Body of pancreas (tissue), 4 donors: ENCODE measurements at regions not wholly inside any gene's neighbourhood (a gene's known extent, or its start where the extent isn't known, plus 50 kb on each side); places are given as distances from the start of the nearest gene placed in this dataset.

Experiments
- ATAC-seq: fragments of 150-250 bp; one replicate; pipeline ENCODE4 v1.9.1; 2016
- DNase-seq, 4 donors: peaks; one replicate each; pipeline ENCODE4 v3.0.0-alpha.2; 2019
- H3K27ac ChIP-seq, 4 donors: fragments of 200-600 bp; sonication (generic); 1 replicate in 3 of 4; 2 replicates in 1 of 4; pipeline versions ENCODE4 v1.5.1 to v1.6.1; 2016 to 2019; ENCODE audit warnings: mild to moderate bottlenecking in 1 of 4, mixed read lengths in 1 of 4, moderate library complexity in 1 of 4
- H3K27me3 ChIP-seq, 2 donors: fragments of 200-600 bp; sonication (generic); one replicate each; pipeline ENCODE4 v1.6.0; 2016; ENCODE audit warnings: mild to moderate bottlenecking in 1 of 2
- H3K36me3 ChIP-seq, 2 donors: fragments of 200-600 bp; sonication (generic); replicated peaks in 1 of 2; 2 replicates each; pipeline ENCODE4 v1.5.1; 2016; ENCODE audit warnings: low read depth in 2 of 2; ENCODE audit not compliant: insufficient read depth in 1 of 2
- H3K4me1 ChIP-seq: fragments of 200-600 bp; sonication (generic); one replicate; pipeline ENCODE4 v1.6.0; 2016
- H3K4me3 ChIP-seq, 2 donors: fragments of 200-600 bp; sonication (generic); 1 replicate in 1 of 2; 2 replicates in 1 of 2; pipeline ENCODE4 v1.5.1; 2016 to 2019
- H3K9me3 ChIP-seq, 3 donors: fragments of 200-600 bp; sonication (generic); 1 replicate in 2 of 3; 2 replicates in 1 of 3; pipeline ENCODE4 v1.5.1; 2016
- POLR2A ChIP-seq, 3 donors: fragments of 450-650 bp; IDR thresholded peaks; one replicate each; pipeline ENCODE4 v1.6.1; 2016; ENCODE audit warnings: antibody characterized with exemption in 3 of 3, mild to moderate bottlenecking in 2 of 3
- WGBS, 2 donors: methylation state at CpG; one replicate each; pipeline ENCODE4 v1.1.5; 2017; 5-methylcytosine and 5-hydroxymethylcytosine counted together
- intact Hi-C: fragments of 100-400 bp; cut with DNase I; formaldehyde crosslinking; loops from one replicate; pipeline ENCODE4 v1.15.1; 2023
- TF ChIP-seq, protein P1 (sequence below), 7 experiments: fragments of 450-650 bp in 4 of 7; fragments of 200-600 bp in 3 of 7; sonication (generic) in 3 of 7; IDR thresholded peaks; one replicate each; pipeline ENCODE4 v1.5.1; 2016 to 2019; ENCODE audit warnings: antibody characterized with exemption in 7 of 7

DNA sequence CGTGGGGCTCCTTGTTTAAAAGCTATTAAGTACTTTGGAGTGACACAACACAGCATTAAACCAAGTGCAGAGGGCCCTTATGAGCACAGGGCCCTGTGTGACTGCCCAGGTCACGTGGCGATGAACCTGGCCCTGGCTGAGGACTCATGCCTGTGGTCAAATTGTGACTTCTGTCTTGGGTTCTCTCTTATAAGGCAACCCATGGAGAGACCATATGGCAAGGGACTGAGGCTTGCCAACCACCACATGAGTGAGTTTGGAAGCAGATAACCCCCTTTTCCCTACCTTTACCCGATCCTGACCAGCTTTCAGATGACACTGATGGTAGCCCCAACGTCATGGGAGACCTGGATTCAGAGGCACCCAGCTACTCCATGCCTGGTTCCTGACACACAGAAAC is 140.5 kb downstream of the ZBTB18 start:
- intact Hi-C loops, result no loop called here

DNA sequence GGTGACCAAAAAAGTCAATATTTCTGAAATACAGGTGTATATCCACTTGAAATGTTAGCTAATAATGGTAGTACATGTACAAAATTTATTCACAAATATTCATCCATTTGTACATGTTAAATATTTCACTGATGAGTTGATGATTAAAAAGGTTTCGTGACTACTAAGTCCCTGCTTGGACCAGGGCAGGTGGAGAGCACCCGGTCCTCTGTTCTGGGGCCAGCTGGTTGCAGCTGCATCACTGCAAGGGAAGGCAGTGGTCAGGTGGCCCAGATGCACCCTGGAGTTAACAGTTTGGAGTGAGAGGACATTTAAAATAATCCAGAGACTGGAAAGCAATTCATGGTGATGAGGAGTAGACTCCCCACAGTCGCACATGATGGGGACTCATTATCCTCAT is 141.2 kb downstream of the ZBTB18 start:
- DNase-seq, result no peak
- intact Hi-C loops, result no loop called here

More for the DNA sequence above, 140.5 kb downstream of the ZBTB18 start:
- TF ChIP-seq, protein P1, sequence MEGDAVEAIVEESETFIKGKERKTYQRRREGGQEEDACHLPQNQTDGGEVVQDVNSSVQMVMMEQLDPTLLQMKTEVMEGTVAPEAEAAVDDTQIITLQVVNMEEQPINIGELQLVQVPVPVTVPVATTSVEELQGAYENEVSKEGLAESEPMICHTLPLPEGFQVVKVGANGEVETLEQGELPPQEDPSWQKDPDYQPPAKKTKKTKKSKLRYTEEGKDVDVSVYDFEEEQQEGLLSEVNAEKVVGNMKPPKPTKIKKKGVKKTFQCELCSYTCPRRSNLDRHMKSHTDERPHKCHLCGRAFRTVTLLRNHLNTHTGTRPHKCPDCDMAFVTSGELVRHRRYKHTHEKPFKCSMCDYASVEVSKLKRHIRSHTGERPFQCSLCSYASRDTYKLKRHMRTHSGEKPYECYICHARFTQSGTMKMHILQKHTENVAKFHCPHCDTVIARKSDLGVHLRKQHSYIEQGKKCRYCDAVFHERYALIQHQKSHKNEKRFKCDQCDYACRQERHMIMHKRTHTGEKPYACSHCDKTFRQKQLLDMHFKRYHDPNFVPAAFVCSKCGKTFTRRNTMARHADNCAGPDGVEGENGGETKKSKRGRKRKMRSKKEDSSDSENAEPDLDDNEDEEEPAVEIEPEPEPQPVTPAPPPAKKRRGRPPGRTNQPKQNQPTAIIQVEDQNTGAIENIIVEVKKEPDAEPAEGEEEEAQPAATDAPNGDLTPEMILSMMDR (IDR thresholded peaks at IDR 0.05), result no peak
- TF ChIP-seq POLR2A (IDR thresholded peaks at IDR 0.05), result no peak
- H3K9me3 ChIP-seq, result no peaks in the 10 kb centered on the region
- no peaks in the 10 kb centered on the region for H3K27me3 ChIP-seq
- DNase-seq (no peak), ATAC-seq (no peak)
- H3K27ac ChIP-seq, result no peak overlapping the region
- no peak overlapping the region for H3K4me3 ChIP-seq
- WGBS, 2 donors, result 76 to 82% methylated on average over 5 of the region's 5 CpGs
- H3K36me3 ChIP-seq, result no peaks in the 10 kb centered on the region
- H3K4me1 ChIP-seq, result no peaks in the 10 kb centered on the region

DNA sequence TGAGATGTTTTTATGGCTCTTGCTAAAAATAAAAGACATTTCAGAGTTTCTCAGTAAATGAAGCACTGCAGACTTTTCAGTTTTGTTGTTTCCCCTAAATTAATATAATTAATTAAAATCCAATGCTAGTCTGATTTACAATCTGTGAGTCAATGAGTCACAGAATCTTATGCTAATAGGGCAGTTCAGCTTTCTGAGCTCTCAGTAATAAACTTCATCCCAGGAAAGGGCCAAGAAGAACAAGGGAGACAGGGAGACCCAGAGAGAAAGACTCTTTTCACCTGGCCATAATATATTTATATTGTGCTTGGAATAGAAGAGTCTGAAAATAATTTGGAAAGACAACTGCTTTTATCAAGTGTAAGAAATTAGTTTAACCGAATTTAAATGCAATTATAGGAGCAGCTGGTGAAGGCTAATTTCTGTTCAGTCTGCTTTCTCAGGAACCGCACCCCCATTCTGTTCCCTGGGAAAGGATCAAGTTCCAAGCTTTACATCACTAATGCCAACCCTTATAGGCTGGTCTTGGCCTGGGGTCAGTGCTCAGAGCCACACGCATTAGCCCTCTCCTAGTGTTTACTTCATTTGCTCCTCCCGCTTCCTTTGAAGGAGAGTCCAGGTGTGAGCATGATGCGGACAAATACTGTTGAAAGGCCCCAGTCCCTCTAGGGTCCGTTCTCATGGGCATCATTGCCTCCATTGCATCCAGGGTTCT is 145.6 kb downstream of the ZBTB18 start:
- H3K27ac ChIP-seq, result no peak overlapping the region
- no peaks in the 10 kb centered on the region for H3K27me3 ChIP-seq
- TF ChIP-seq, protein P1 (IDR thresholded peaks at IDR 0.05), result no peak
- TF ChIP-seq POLR2A (IDR thresholded peaks at IDR 0.05), result no peak
- H3K4me1 ChIP-seq, result no peaks in the 10 kb centered on the region
- no peaks in the 10 kb centered on the region for H3K9me3 ChIP-seq
- no peak overlapping the region for H3K4me3 ChIP-seq
- intact Hi-C loops, result no loop called here
- H3K36me3 ChIP-seq, result no peaks in the 10 kb centered on the region
- ATAC-seq, result no peak
- WGBS, 2 donors, result 87 to 89% methylated on average over 6 of the region's 6 CpGs
- no peak for DNase-seq

More for the DNA sequence above, 141.2 kb downstream of the ZBTB18 start:
- H3K27me3 ChIP-seq, result no peaks in the 10 kb centered on the region
- TF ChIP-seq, protein P1 (IDR thresholded peaks at IDR 0.05), result no peak
- no peak for TF ChIP-seq POLR2A (IDR thresholded peaks at IDR 0.05)
- H3K4me1 ChIP-seq, result no peaks in the 10 kb centered on the region
- no peak for ATAC-seq
- 70 to 74% methylated on average over 3 of the region's 3 CpGs for WGBS, 2 donors
- no peak overlapping the region for H3K4me3 ChIP-seq
- no peak overlapping the region for H3K27ac ChIP-seq
- H3K36me3 ChIP-seq, result no peaks in the 10 kb centered on the region
- no peaks in the 10 kb centered on the region for H3K9me3 ChIP-seq

DNA sequence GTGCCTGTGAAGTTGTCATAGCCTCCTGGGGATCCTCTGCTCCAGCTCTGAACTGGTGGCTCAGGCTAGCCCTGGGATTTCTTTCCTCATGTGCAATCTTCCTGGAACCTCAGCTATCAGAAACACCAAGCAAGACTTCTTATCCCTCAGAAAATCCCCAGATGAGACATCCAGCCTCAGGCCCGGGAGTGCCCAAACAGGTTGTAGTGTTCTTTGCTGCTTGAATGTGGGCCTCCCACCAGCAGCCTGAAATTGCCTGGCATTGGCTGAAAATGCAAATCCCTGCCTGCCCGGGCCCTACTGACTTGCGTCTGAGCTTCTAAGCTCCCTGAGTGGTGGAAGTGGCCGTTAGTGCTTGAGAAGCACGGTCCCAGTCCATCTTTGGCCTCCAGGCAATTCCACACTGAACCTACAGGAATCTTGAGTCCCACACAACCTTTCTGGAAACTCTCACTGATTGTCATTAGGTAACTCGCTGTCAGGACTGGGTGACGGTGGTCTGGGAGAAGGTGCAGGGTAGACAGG is 146.8 kb downstream of the ZBTB18 start:
- ATAC-seq (no peak), DNase-seq (no peak)
- TF ChIP-seq, protein P1 (IDR thresholded peaks at IDR 0.05), result no peak
- no peak for TF ChIP-seq POLR2A (IDR thresholded peaks at IDR 0.05)
- Histone ChIP-seq H3K4me3 (no peak overlapping the region), H3K9me3 (no peaks in the 10 kb centered on the region), H3K27me3 (no peaks in the 10 kb centered on the region), H3K36me3 (no peaks in the 10 kb centered on the region), H3K27ac (no peak overlapping the region), H3K4me1 (no peaks in the 10 kb centered on the region)
- WGBS, 2 donors, result 89 to 95% methylated on average over 4 to 7 of the region's 7 CpGs
- intact Hi-C loops, result no loop called here

DNA sequence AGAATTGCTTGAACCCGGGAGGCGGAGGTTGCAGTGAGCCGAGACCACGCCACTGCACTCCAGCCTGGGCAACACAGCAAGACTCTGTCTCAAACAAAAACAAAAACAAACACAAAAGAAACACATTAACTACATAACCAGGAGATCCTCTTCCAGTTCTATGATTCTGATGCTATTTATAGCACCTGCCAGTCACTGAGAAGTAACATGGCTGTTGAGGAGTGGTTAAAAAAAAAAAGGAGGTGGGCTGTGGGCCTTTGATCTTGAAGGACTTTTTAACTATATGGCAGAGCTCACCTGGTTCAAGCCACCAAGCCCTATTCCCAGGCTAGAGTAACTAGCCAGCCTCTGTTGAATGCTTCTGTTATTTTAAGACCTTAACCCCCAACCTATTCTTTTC is 148.8 kb downstream of the ZBTB18 start:
- H3K36me3 ChIP-seq, result no peaks in the 10 kb centered on the region
- WGBS, 2 donors, result 89 to 95% methylated on average over 4 of the region's 4 CpGs
- intact Hi-C loops, result no loop called here
- ATAC-seq, result no peak
- DNase-seq, result no peak
- no peak for TF ChIP-seq POLR2A (IDR thresholded peaks at IDR 0.05)
- TF ChIP-seq, protein P1 (IDR thresholded peaks at IDR 0.05), result no peak
- H3K27me3 ChIP-seq, result no peaks in the 10 kb centered on the region
- H3K4me1 ChIP-seq, result no peaks in the 10 kb centered on the region
- H3K9me3 ChIP-seq, result no peaks in the 10 kb centered on the region
- no peak overlapping the region for H3K27ac ChIP-seq
- H3K4me3 ChIP-seq, result no peak overlapping the region
